ENCODE measurements at regions not wholly inside any gene's neighbourhood (a gene's known extent, or its start where the extent isn't known, plus 50 kb on each side); places are given as distances from the start of the nearest gene placed in this dataset.

GRCh38 chr5:96609369-96609768 is 52.8 kb upstream of the CAST start:
- no peak overlapping the region for H3K4me3 Mint-ChIP-seq
- H3K27me3 Mint-ChIP-seq, result no peaks in the 10 kb centered on the region
- no peaks in the 10 kb centered on the region for H3K9me3 Mint-ChIP-seq
- peaks cover 4% of the 10 kb centered on the region for H3K4me1 Mint-ChIP-seq (ENCODE audit: unreplicated experiment)
- no peak for TF ChIP-seq CTCF (conservative IDR thresholded peaks at IDR 0.05)
- H3K36me3 Mint-ChIP-seq, result no peaks in the 10 kb centered on the region
- no peak overlapping the region for H3K27ac Mint-ChIP-seq
- DNase-seq (ENCODE audit: extremely low spot score, unreplicated experiment), result no peak

- Mint-ChIP-seq H3K9me3 (no peaks in the 10 kb centered on the region), H3K4me1 (ENCODE audit: unreplicated experiment) (peaks cover 6% of the 10 kb centered on the region), H3K27ac (no peak overlapping the region), H3K36me3 (no peaks in the 10 kb centered on the region), H3K27me3 (no peaks in the 10 kb centered on the region), H3K4me3 (no peak overlapping the region)
- no peak for TF ChIP-seq CTCF (conservative IDR thresholded peaks at IDR 0.05)
- no peak for DNase-seq (ENCODE audit: extremely low spot score, unreplicated experiment)
These were observed 51.4 kb upstream of the CAST start for GRCh38 chr5:96610747-96611146.

- DNase-seq (ENCODE audit: extremely low spot score, unreplicated experiment), result no peak
- H3K9me3 Mint-ChIP-seq, result no peaks in the 10 kb centered on the region
These were observed 50.2 kb upstream of the CAST start for GRCh38 chr5:96611946-96612345.

More at GRCh38 chr5:96611946-96612345, 50.2 kb upstream of the CAST start:
- Mint-ChIP-seq H3K4me3 (no peak overlapping the region), H3K36me3 (no peaks in the 10 kb centered on the region), H3K27ac (no peak overlapping the region), H3K27me3 (no peaks in the 10 kb centered on the region), H3K4me1 (ENCODE audit: unreplicated experiment) (peaks cover 6% of the 10 kb centered on the region)
- TF ChIP-seq CTCF (conservative IDR thresholded peaks at IDR 0.05), result no peak

Data from type B pancreatic cell (in vitro differentiated cells).